ENCODE measurements at regions not wholly inside any gene's neighbourhood (a gene's known extent, or its start where the extent isn't known, plus 50 kb on each side); places are given as distances from the start of the nearest gene placed in this dataset.

GRCh38 chr17:33515974-33516373 lies 222.9 kb upstream of the ASIC2 start:
- H3K27me3 Mint-ChIP-seq = peaks cover 19% of the 10 kb centered on the region
- DNase-seq (ENCODE audit: extremely low spot score, unreplicated experiment) = no peak
- no peak for TF ChIP-seq CTCF (conservative IDR thresholded peaks at IDR 0.05)
- H3K4me3 Mint-ChIP-seq = no peak overlapping the region
- H3K27ac Mint-ChIP-seq = no peak overlapping the region
- H3K9me3 Mint-ChIP-seq = peaks cover 4% of the 10 kb centered on the region
- no peaks in the 10 kb centered on the region for H3K36me3 Mint-ChIP-seq
- H3K4me1 Mint-ChIP-seq (ENCODE audit: unreplicated experiment) = peaks cover 11% of the 10 kb centered on the region

- no peak for DNase-seq (ENCODE audit: extremely low spot score, unreplicated experiment)
- Mint-ChIP-seq H3K4me3 (no peak overlapping the region), H3K9me3 (peaks cover 4% of the 10 kb centered on the region), H3K36me3 (no peaks in the 10 kb centered on the region), H3K4me1 (ENCODE audit: unreplicated experiment) (peaks cover 11% of the 10 kb centered on the region), H3K27ac (no peak overlapping the region), H3K27me3 (peaks cover 15% of the 10 kb centered on the region)
- TF ChIP-seq CTCF (conservative IDR thresholded peaks at IDR 0.05) = no peak
Measured at GRCh38 chr17:33516645-33517044, 223.6 kb upstream of the ASIC2 start.

GRCh38 chr17:33517746-33518145 lies 224.7 kb upstream of the ASIC2 start:
- no peaks in the 10 kb centered on the region for H3K36me3 Mint-ChIP-seq

GRCh38 chr17:33519692-33520091 lies 226.6 kb upstream of the ASIC2 start:
- Mint-ChIP-seq H3K27me3 (peaks cover 15% of the 10 kb centered on the region), H3K36me3 (no peaks in the 10 kb centered on the region), H3K4me1 (ENCODE audit: unreplicated experiment) (peaks cover 15% of the 10 kb centered on the region), H3K27ac (no peak overlapping the region), H3K4me3 (no peak overlapping the region), H3K9me3 (no peaks in the 10 kb centered on the region)
- TF ChIP-seq CTCF (conservative IDR thresholded peaks at IDR 0.05) = no peak
- DNase-seq (ENCODE audit: extremely low spot score, unreplicated experiment) = no peak

More at GRCh38 chr17:33517746-33518145, 224.7 kb upstream of the ASIC2 start:
- Mint-ChIP-seq H3K27ac (no peak overlapping the region), H3K27me3 (peaks cover 18% of the 10 kb centered on the region), H3K4me3 (no peak overlapping the region), H3K9me3 (peaks cover 4% of the 10 kb centered on the region), H3K4me1 (ENCODE audit: unreplicated experiment) (peaks cover 11% of the 10 kb centered on the region)
- DNase-seq (ENCODE audit: extremely low spot score, unreplicated experiment) = no peak
- TF ChIP-seq CTCF (conservative IDR thresholded peaks at IDR 0.05) = no peak

- no peak overlapping the region for H3K27ac Mint-ChIP-seq
- peaks cover 15% of the 10 kb centered on the region for H3K4me1 Mint-ChIP-seq (ENCODE audit: unreplicated experiment)
- DNase-seq (ENCODE audit: extremely low spot score, unreplicated experiment) = peak; percentile 79
Measured at GRCh38 chr17:33520426-33521330, 227.6 kb upstream of the ASIC2 start.

More at GRCh38 chr17:33520426-33521330, 227.6 kb upstream of the ASIC2 start:
- TF ChIP-seq CTCF (conservative IDR thresholded peaks at IDR 0.05) = peak; percentile 93
- Mint-ChIP-seq H3K9me3 (no peaks in the 10 kb centered on the region), H3K4me3 (no peak overlapping the region), H3K36me3 (no peaks in the 10 kb centered on the region), H3K27me3 (peaks cover 17% of the 10 kb centered on the region)
